Glutamatergic neuron (in vitro differentiated cells): ENCODE measurements at regions not wholly inside any gene's neighbourhood (a gene's known extent, or its start where the extent isn't known, plus 50 kb on each side); places are given as distances from the start of the nearest gene placed in this dataset.

Experiments used
- DNase-seq: peaks from one replicate; pipeline ENCODE4 v3.0.0; 2022
- H3K27ac Mint-ChIP-seq: one replicate; pipeline ENCODE4 v1.8.0; 2020; ENCODE audit warnings: mild to moderate bottlenecking, mixed read lengths, inconsistent platforms; ENCODE audit not compliant: unreplicated experiment
- H3K27me3 Mint-ChIP-seq: one replicate; pipeline ENCODE4 v1.8.0; 2020; ENCODE audit warnings: mild to moderate bottlenecking, moderate library complexity, mixed read lengths, inconsistent platforms; ENCODE audit not compliant: unreplicated experiment
- H3K36me3 Mint-ChIP-seq: one replicate; pipeline ENCODE4 v1.8.0; 2020; ENCODE audit warnings: mild to moderate bottlenecking, mixed read lengths, inconsistent platforms; ENCODE audit not compliant: unreplicated experiment
- H3K4me1 Mint-ChIP-seq: one replicate; pipeline ENCODE4 v1.8.0; 2020; ENCODE audit warnings: mild to moderate bottlenecking, low read depth, mixed read lengths, inconsistent platforms; ENCODE audit not compliant: unreplicated experiment
- H3K4me3 Mint-ChIP-seq: one replicate; pipeline ENCODE4 v1.8.0; 2020; ENCODE audit warnings: mild to moderate bottlenecking, mixed read lengths, inconsistent platforms; ENCODE audit not compliant: unreplicated experiment
- H3K9me3 Mint-ChIP-seq: one replicate; pipeline ENCODE4 v1.8.0; 2020; ENCODE audit warnings: mild to moderate bottlenecking, moderate library complexity, mixed read lengths, inconsistent platforms; ENCODE audit not compliant: unreplicated experiment
- CTCF ChIP-seq: fragments of 200-600 bp; sonication (generic); IDR thresholded peaks from one replicate; pipeline ENCODE4 v1.5.0; 2021; ENCODE audit not compliant: partially characterized antibody, unreplicated experiment

GRCh38 chr2:22788749-22789327 is 596.1 kb upstream of the KLHL29 start:
- no peak overlapping the region for H3K4me3 Mint-ChIP-seq
- no peak for TF ChIP-seq CTCF
- peaks cover 9% of the 10 kb centered on the region for H3K9me3 Mint-ChIP-seq
- no peak overlapping the region for H3K27ac Mint-ChIP-seq
- no peak for DNase-seq
- H3K27me3 Mint-ChIP-seq = peaks cover 7% of the 10 kb centered on the region
- no peaks in the 10 kb centered on the region for H3K36me3 Mint-ChIP-seq
- H3K4me1 Mint-ChIP-seq = peaks cover 18% of the 10 kb centered on the region

GRCh38 chr2:22795287-22795866 is 589.6 kb upstream of the KLHL29 start:
- Mint-ChIP-seq H3K36me3 (no peaks in the 10 kb centered on the region), H3K4me3 (no peak overlapping the region)

GRCh38 chr2:22798386-22798785 is 586.6 kb upstream of the KLHL29 start:
- Mint-ChIP-seq H3K27me3 (peaks cover 1% of the 10 kb centered on the region), H3K36me3 (no peaks in the 10 kb centered on the region), H3K4me3 (no peak overlapping the region), H3K9me3 (peaks cover 3% of the 10 kb centered on the region), H3K27ac (no peak overlapping the region), H3K4me1 (peaks cover 29% of the 10 kb centered on the region)
- no peak for DNase-seq
- TF ChIP-seq CTCF = no peak

More at GRCh38 chr2:22795287-22795866, 589.6 kb upstream of the KLHL29 start:
- TF ChIP-seq CTCF = no peak
- Mint-ChIP-seq H3K4me1 (peaks cover 14% of the 10 kb centered on the region), H3K27ac (peak overlapping the region; percentile 13), H3K9me3 (peaks cover 2% of the 10 kb centered on the region), H3K27me3 (peaks cover under 1% of the 10 kb centered on the region)
- DNase-seq = no peak

- peaks cover 3% of the 10 kb centered on the region for H3K27me3 Mint-ChIP-seq
- no peak for TF ChIP-seq CTCF
- DNase-seq = peak; percentile 20
- peak overlapping the region; percentile 36 for H3K4me3 Mint-ChIP-seq
- peak overlapping the region; percentile 84 for H3K27ac Mint-ChIP-seq
- peaks cover 14% of the 10 kb centered on the region for H3K36me3 Mint-ChIP-seq
- H3K4me1 Mint-ChIP-seq = peaks cover 24% of the 10 kb centered on the region
- peaks cover 6% of the 10 kb centered on the region for H3K9me3 Mint-ChIP-seq
Measured at GRCh38 chr2:22800412-22800811, 584.6 kb upstream of the KLHL29 start.

- Mint-ChIP-seq H3K9me3 (peaks cover 6% of the 10 kb centered on the region), H3K36me3 (peaks cover 17% of the 10 kb centered on the region), H3K4me1 (peaks cover 19% of the 10 kb centered on the region), H3K27ac (peak overlapping the region; percentile 23), H3K27me3 (peaks cover 3% of the 10 kb centered on the region), H3K4me3 (no peak overlapping the region)
- TF ChIP-seq CTCF = no peak
- no peak for DNase-seq
Measured at GRCh38 chr2:22801071-22801470, 583.9 kb upstream of the KLHL29 start.
